Fibroblast of skin of left biceps (primary cell): ENCODE measurements at regions not wholly inside any gene's neighbourhood (a gene's known extent, or its start where the extent isn't known, plus 50 kb on each side); places are given as distances from the start of the nearest gene placed in this dataset.
A peak's percentile ranks its signal among the peaks of the same experiment; 100 is the strongest.
"Not testable (repeated sequence)": the region's sequence is repeated elsewhere in the genome, so short reads cannot be mapped to it uniquely, and the experiment has no call there.

Experiments
- DNase-seq, 2 experiments: peaks; one replicate each; pipeline ENCODE4 v3.0.0-alpha.2; 2013; ENCODE audit warnings: low read depth in 2 of 2

GRCh38 chr12:124218650-124219049 lies 76.2 kb upstream of the RFLNA start:
- DNase-seq: not testable (repeated sequence)

DNA sequence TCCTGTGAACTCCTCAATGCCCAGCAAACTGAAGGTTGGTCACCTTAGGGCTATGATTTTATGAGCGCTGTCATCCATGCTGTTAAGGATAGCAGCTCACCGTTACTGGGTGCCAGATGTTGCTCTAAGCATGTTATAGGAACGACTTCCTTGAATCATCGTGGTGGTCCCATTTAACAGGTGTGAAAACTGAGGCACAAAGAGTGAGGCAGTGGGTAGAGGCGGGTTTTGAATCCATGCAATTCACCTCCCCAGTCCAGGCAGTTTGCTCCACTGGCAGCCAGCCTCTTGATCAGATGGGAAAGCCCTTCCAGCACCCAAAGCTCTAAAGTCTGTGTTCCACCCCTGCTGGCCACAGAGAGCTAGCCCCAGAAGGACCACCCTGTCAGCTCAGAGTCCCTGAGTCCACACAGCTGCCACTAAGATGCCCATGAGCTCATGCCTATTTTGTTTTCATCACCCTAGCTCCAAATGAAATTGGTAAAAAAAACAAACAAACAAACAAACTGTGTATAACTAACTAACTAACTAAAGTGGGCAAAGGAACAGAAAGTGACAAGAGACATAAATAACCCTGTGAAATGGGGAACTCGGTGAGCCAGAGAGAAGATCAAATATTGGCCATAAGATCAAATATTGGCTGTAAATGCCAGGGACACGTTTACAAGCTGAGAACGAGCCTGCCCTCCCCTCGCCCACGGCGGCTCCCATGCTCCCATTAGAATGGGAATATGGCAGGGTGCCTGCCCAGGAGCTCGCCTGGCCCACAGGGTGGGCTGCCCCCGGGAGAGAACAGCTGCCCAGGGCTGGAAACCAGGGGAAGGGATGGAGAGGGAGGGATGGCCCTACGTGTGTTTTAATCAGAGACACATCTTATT lies 72.3 kb upstream of the RFLNA start:
- no peak for DNase-seq

- not testable (repeated sequence) for DNase-seq
Observed at GRCh38 chr12:124223733-124224138, 71.2 kb upstream of the RFLNA start.

DNA sequence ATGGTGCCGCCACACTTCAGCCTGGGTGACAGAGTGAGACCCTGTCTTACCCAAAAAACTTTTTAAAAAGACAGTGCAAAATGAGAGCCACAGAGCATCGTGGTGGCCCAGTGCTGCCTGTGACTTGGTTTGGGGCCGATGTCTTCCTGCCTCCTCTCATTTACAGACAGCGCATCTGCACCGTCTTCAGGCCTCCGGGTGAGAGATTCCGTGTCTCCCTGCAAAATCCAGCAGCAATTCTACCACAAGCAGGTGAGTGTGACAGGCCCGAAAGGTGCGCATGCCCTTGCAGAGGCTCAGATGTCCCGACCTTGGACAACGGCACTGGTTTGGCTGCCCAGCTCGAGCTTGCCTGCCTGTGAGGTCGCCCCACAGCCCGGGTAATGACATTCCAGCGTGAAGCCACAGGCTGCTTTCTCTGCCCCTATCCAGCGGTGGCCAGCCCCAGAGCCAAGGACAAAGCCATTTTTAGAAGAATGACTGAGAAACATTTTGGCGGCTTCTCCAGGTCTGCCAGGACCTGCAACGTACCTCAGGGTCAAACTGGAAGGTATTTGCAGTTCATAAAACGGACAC lies 70.3 kb upstream of the RFLNA start:
- no peak for DNase-seq

DNA sequence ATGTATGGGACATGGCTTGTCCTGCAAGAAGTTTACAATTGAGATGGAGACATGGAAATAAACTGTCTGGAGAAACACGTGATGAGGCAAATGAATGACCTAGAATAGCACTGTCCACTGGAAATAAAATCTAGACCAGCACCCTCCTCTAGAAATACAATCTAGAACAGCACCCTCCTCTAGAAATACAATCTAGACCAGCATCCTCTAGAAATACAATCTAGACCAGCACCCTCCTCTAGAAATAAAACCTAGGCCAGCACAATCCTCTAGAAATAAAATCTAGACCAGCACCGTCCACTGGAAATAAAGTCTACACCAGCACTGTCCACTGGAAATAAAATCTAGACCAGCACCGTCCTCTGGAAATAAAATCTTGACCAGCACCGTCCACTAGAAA lies 69.2 kb upstream of the RFLNA start:
- no peak for DNase-seq

- DNase-seq: no peak
Observed at GRCh38 chr12:124227951-124228711, 66.8 kb upstream of the RFLNA start.

GRCh38 chr12:124229520-124229919 lies 65.4 kb upstream of the RFLNA start:
- DNase-seq: no peak

- DNase-seq: no peak
Observed at GRCh38 chr12:124230117-124230757, 64.7 kb upstream of the RFLNA start.

DNA sequence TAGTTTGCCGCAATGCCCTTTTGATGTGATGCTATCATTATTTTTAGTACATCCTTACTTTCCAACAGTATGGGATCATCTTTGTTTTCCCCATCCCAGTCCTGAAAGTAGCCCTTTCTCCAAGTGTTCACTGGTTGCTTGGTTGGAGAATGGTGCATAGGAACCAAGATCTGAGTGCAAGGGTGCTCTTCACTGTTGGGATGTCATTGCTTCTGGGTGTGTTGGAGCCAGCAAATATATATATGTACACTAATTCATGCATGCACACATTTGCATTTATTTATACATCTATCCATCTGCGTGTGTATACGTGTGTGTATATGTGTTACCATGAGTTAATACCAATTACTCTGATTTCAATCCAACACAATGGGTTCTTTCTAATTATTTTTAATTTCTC lies 64.1 kb upstream of the RFLNA start:
- no peak for DNase-seq

DNA sequence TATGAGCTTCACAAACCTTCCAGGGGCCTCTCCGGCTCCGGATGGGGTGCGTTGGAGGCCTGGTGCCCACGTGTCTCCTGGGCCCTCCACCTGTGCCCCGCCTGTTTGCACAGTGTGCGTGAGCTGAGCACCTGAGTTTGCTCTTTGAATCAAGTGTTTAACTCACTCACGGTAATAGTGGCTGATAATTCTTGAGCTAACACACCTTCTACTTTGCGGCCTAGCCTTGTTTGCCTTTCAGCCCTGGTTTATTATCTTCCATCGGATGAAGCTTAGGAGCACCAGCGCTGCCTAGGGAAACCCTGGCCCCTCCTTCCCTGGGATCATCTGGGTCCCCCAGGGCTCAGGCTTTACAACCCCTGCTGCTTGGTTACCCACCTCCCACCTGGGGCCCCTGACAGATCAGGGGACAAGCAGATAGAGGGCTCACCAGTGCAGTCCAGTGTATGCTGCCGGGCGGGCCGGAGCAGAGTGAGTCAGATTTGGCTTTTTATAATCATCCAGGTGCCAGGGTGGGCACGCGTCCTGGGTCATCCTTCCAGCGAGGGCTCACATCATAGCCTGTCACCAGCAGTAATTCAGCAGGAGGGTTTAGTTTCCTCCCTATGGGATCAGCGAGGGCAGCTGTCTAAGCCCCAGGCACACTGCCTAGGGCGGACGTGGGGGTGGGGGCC lies 62.8 kb upstream of the RFLNA start:
- no peak for DNase-seq

DNA sequence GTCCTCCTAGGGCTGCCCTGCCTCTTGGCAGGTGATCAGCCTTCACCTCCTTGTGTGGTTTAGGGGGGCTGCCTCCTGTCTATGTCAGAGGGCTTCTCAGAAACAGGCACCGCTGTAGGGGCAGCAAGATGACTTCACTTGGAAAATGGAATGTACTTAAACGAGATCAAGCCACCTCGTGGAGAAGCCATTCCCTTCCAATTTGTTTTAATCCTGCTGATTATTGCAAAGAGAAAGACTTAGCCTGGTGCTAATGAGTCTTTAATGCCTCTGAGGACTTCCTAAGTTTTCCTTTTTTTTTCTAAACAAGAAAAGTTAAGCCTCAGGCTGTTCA lies 62.3 kb upstream of the RFLNA start:
- DNase-seq: no peak

GRCh38 chr12:124233041-124233796 lies 61.7 kb upstream of the RFLNA start:
- DNase-seq: peak; percentile 92 to 93

DNA sequence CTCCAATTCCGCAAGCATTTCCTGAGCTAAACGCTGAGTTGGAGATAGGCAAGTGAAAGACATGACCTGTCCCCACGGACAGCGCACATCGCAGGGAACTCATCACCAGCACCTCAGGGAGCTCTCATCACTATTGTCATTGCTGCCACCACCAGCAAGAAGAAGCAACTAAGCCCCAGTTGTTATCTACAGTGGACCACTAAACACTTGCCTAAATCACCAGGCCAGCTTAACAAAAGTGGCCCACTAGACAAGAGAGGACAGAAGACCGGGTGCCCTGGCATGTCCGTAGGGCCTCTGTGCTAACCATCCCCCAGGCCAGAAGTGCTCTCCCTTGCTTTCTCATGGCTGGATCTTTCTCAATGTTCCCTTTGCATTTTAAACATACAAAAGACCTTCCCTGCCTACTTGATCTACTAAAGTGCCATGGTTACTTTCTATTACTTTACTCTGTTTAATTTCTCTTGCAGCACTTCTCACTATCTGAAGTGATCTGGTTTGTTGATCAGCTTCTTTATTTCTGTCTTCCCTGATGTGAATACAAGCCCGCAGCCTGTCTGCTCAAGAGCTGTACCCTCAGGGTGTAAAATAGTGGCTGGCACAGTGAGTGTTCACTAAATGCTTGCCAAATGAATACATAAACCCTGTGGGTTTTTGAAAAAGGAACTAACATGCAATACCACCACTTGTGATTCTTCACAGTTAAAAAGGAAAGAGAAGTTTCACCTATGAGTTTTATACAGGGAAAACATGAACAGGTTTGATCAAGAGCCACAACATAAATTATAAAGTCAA lies 60.9 kb upstream of the RFLNA start:
- DNase-seq: no peak

- DNase-seq: peak; percentile 74 to 78
Observed at GRCh38 chr12:124236625-124237031, 58.3 kb upstream of the RFLNA start.

GRCh38 chr12:124238886-124239285 lies 56.0 kb upstream of the RFLNA start:
- DNase-seq: no peak

DNA sequence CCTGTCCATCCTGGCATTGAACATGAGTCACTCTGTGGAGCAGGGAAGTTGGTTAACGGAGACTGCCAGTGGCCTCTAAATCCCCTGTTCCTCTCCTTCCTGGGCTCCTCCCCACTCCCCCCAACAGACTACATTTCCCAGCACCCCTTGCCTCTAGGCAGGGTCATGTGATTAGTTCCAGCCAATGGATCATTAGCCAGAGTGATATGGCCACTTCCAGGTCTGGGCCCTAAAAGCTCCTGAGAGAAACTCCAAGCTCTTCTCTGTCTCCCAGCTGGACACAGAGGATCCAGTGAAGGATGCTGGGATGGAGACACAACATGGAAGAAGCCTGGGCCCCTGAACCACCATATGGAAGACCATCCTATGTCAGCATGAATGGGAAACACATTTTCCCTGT lies 54.4 kb upstream of the RFLNA start:
- no peak for DNase-seq

GRCh38 chr12:124241776-124242528 lies 52.9 kb upstream of the RFLNA start:
- no peak for DNase-seq

GRCh38 chr12:124242529-124243065 lies 52.3 kb upstream of the RFLNA start:
- DNase-seq: no peak

GRCh38 chr12:124243936-124244335 lies 51.0 kb upstream of the RFLNA start:
- DNase-seq: no peak
